SK-N-SH (cell line): ENCODE measurements at regions not wholly inside any gene's neighbourhood (a gene's known extent, or its start where the extent isn't known, plus 50 kb on each side); places are given as distances from the start of the nearest gene placed in this dataset.

ENCODE experiments used
- CTCF ChIA-PET: fragments of 300-600, 350-600 bp; formaldehyde crosslinking; extraction: SDS; loops from one replicate; lab custom pipeline; 2021; lab: Yijun Ruan, JAX
- POLR2A ChIA-PET: fragments of 350-600 bp; sonication (Branson Sonifier 250); formaldehyde crosslinking; extraction: SDS; loops from one replicate; lab custom pipeline; 2020; ENCODE audit warnings: antibody characterized with exemption, inconsistent platforms; lab: Yijun Ruan, JAX
- DNase-seq: peaks from one replicate; pipeline ENCODE4 v3.0.0; 2012
- H2AFZ ChIP-seq: fragments of 200-600 bp; sonication (generic); 2 replicates; pipeline ENCODE4 v1.8.1; 2016; ENCODE audit warnings: antibody characterized with exemption, mild to moderate bottlenecking, low read depth
- H3F3A ChIP-seq: fragments of 200-600 bp; sonication (generic); replicated peaks from 2 replicates; pipeline ENCODE3; 2016; ENCODE audit warnings: antibody characterized with exemption, mild to moderate bottlenecking; ENCODE audit not compliant: insufficient read depth
- H3K27ac ChIP-seq, 2 experiments: fragments of 200-500 bp in 1 of 2; fragments of 200-600 bp in 1 of 2; sonication (Bioruptor generic) in 1 of 2; sonication (generic), shearing (Covaris generic) in 1 of 2; 2 replicates each; pipeline versions ENCODE4 v1.5.1 to v1.6.1; 2014 to 2016; ENCODE audit warnings: low read depth in 2 of 2, inconsistent platforms in 1 of 2, low read length in 1 of 2, mild to moderate bottlenecking in 1 of 2, mixed read lengths in 1 of 2
- H3K27me3 ChIP-seq: fragments of 200-600 bp; sonication (generic), shearing (Covaris generic); 2 replicates; pipeline ENCODE4 v1.6.1; 2016; ENCODE audit warnings: mixed run types; ENCODE audit not compliant: insufficient read depth
- H3K36me3 ChIP-seq, 2 experiments: fragments of 200-500 bp in 1 of 2; fragments of 200-600 bp in 1 of 2; sonication (Bioruptor generic) in 1 of 2; sonication (generic) in 1 of 2; replicated peaks in 1 of 2; 2 replicates each; pipeline versions ENCODE3 to v1.5.1; 2014 to 2016; ENCODE audit warnings: low read length in 1 of 2, mild to moderate bottlenecking in 1 of 2; ENCODE audit not compliant: insufficient read depth in 2 of 2, control insufficient read depth in 1 of 2
- H3K4me1 ChIP-seq, 2 experiments: fragments of 200-500 bp in 1 of 2; fragments of 200-600 bp in 1 of 2; sonication (Bioruptor generic) in 1 of 2; sonication (generic), shearing (Covaris generic) in 1 of 2; 2 replicates each; pipeline versions ENCODE4 v1.5.1 to v1.6.1; 2014 to 2016; ENCODE audit warnings: low read depth in 1 of 2, low read length in 1 of 2, mixed run types in 1 of 2; ENCODE audit not compliant: insufficient read depth in 2 of 2, control insufficient read depth in 1 of 2
- H3K4me2 ChIP-seq: fragments of 200-600 bp; sonication (generic), shearing (Covaris generic); 2 replicates; pipeline ENCODE4 v1.6.1; 2017; ENCODE audit warnings: mixed run types
- H3K4me3 ChIP-seq, 2 experiments: fragments of 200-500 bp in 1 of 2; fragments of 200-600 bp in 1 of 2; sonication (Bioruptor generic) in 1 of 2; sonication (generic), shearing (Covaris generic) in 1 of 2; 2 replicates each; pipeline versions ENCODE4 v1.5.1 to v1.8.1; 2014 to 2016; ENCODE audit warnings: low read depth in 2 of 2, inconsistent platforms in 1 of 2, low read length in 1 of 2, mild to moderate bottlenecking in 1 of 2, mixed read lengths in 1 of 2, moderate library complexity in 1 of 2
- H3K79me2 ChIP-seq: fragments of 200-600 bp; sonication (generic); 2 replicates; pipeline ENCODE4 v1.8.1; 2017; ENCODE audit warnings: mild to moderate bottlenecking; ENCODE audit not compliant: insufficient read depth
- H3K9ac ChIP-seq: fragments of 200-600 bp; sonication (generic); 2 replicates; pipeline ENCODE4 v1.6.1; 2017; ENCODE audit warnings: mixed run types
- H3K9me2 ChIP-seq: fragments of 200-600 bp; sonication (generic); 2 replicates; pipeline ENCODE4 v1.6.1; 2017; ENCODE audit warnings: mixed run types
- H3K9me3 ChIP-seq: fragments of 200-600 bp; sonication (generic); 2 replicates; pipeline ENCODE4 v1.6.1; 2017; ENCODE audit warnings: mixed run types, mild to moderate bottlenecking, moderate library complexity
- H4K20me1 ChIP-seq: fragments of 200-600 bp; sonication (generic); 2 replicates; pipeline ENCODE4 v1.6.1; 2017; ENCODE audit warnings: mild to moderate bottlenecking, mixed run types; ENCODE audit not compliant: insufficient read depth
- EP300 ChIP-seq, 2 experiments: IDR thresholded peaks; 2 replicates each; pipeline versions ENCODE4 v1.4.0 to v1.6.1; 2012; ENCODE audit warnings: borderline replicate concordance in 1 of 2, low read depth in 1 of 2, low read length in 1 of 2
- FOSL2 ChIP-seq: IDR thresholded peaks from 2 replicates; pipeline ENCODE4 v1.4.0; 2012; ENCODE audit warnings: low read depth, mild to moderate bottlenecking, moderate library complexity, borderline replicate concordance
- GABPA ChIP-seq: IDR thresholded peaks from 2 replicates; pipeline ENCODE4 v1.4.0; 2012; ENCODE audit warnings: low read depth, mild to moderate bottlenecking
- GATA2 ChIP-seq: sonication (generic); formaldehyde crosslinking; IDR thresholded peaks from 2 replicates; pipeline ENCODE4 v1.5.0; 2020; ENCODE audit warnings: mild to moderate bottlenecking, missing genetic modification reagents
- PBX3 ChIP-seq: IDR thresholded peaks from 2 replicates; pipeline ENCODE4; 2012
- RCOR1 ChIP-seq: fragments of 150-350 bp; IDR thresholded peaks from 2 replicates; pipeline ENCODE4 v1.6.1; 2017; ENCODE audit warnings: antibody characterized with exemption, low read length
- REST ChIP-seq: IDR thresholded peaks from 2 replicates; pipeline ENCODE4 v1.6.1; 2012; ENCODE audit warnings: mild to moderate bottlenecking, low read depth, low read length, moderate library complexity
- RXRA ChIP-seq: IDR thresholded peaks from 2 replicates; pipeline ENCODE4 v1.4.0; 2012; ENCODE audit warnings: low read depth, mild to moderate bottlenecking, borderline replicate concordance
- SIN3A ChIP-seq: IDR thresholded peaks from 2 replicates; pipeline ENCODE4 v1.6.1; 2012; ENCODE audit warnings: low read depth, mild to moderate bottlenecking, low read length, moderate library complexity, borderline replicate concordance
- SMC3 ChIP-seq: IDR thresholded peaks from 2 replicates; pipeline ENCODE4 v1.6.1; 2012; ENCODE audit warnings: low read depth, low read length, improper control_type of control experiment
- TCF12 ChIP-seq: IDR thresholded peaks from 2 replicates; pipeline ENCODE4 v1.4.0; 2012
- TEAD4 ChIP-seq: IDR thresholded peaks from 2 replicates; pipeline ENCODE4 v1.4.0; 2012; ENCODE audit warnings: mild to moderate bottlenecking, borderline replicate concordance; ENCODE audit not compliant: insufficient read depth
- USF2 ChIP-seq: fragments of 150-350 bp; IDR thresholded peaks from 2 replicates; pipeline ENCODE4 v1.6.1; 2017; ENCODE audit warnings: antibody characterized with exemption, low read length, low read depth, borderline replicate concordance
- YY1 ChIP-seq: IDR thresholded peaks from 2 replicates; pipeline ENCODE4 v1.4.0; 2012; ENCODE audit warnings: low read depth, mild to moderate bottlenecking
- WGBS: methylation state at CpG from one replicate; pipeline ENCODE4 v1.1.6; 2017; ENCODE audit warnings: low lambda C conversion rate; 5-methylcytosine and 5-hydroxymethylcytosine counted together

GRCh38 chrX:107384397-107385105 lies 64.9 kb upstream of the FRMPD3 start:
- no peak for DNase-seq
- TF ChIP-seq GATA2 (CRISPR knock-in tag) (no peak), FOSL2 (no peak), YY1 (no peak), GABPA (no peak), RXRA (no peak), USF2 (no peak), TEAD4 (no peak), SMC3 (no peak), RCOR1 (no peak), REST (no peak), TCF12 (no peak), PBX3 (no peak), EP300 (IDR thresholded peaks at IDR 0.05; ENCODE audit: borderline replicate concordance in 1 of 2, low read depth in 1 of 2, low read length in 1 of 2) (no peak), SIN3A (no peak)
- TF ChIP-seq, all 33 proteins: peak for 0
- Histone ChIP-seq H3K9me3 (no peaks in the 10 kb centered on the region), H4K20me1 (no peaks in the 10 kb centered on the region), H3K79me2 (no peaks in the 10 kb centered on the region), H3K27ac (no peak overlapping the region), H3K36me3 (no peaks in the 10 kb centered on the region), H3K4me2 (no peak overlapping the region), H3K27me3 (peaks cover 18% of the 10 kb centered on the region), H2AFZ (no peak overlapping the region), H3K9me2 (no peaks in the 10 kb centered on the region), H3K4me3 (no peak overlapping the region), H3K4me1 (no peaks in the 10 kb centered on the region), H3K9ac (no peak overlapping the region), H3F3A (no peaks in the 10 kb centered on the region)
- 23% methylated on average over 8 of the region's 8 CpGs for WGBS
- ChIA-PET CTCF (interaction anchor here (1.0 kb wide), 1 partner anchor 114 kb away, joined by 3 read pairs; no protein-coding TSS in a partner anchor), POLR2A (no interaction called here)
